Neural cell (in vitro differentiated cells): ENCODE measurements at regions not wholly inside any gene's neighbourhood (a gene's known extent, or its start where the extent isn't known, plus 50 kb on each side); places are given as distances from the start of the nearest gene placed in this dataset.

Experiments
- H2AFZ ChIP-seq: fragments of 200-600, 300-800 bp; sonication (generic), shearing (Covaris generic); 2 replicates; pipeline ENCODE4 v1.6.0; 2014; ENCODE audit warnings: low read depth, mild to moderate bottlenecking, antibody characterized with exemption, low read length, moderate library complexity
- H3F3A ChIP-seq: fragments of 200-600 bp; shearing (Covaris generic); 2 replicates; pipeline ENCODE4 v1.6.1; 2016; ENCODE audit warnings: mild to moderate bottlenecking, moderate library complexity, mixed read lengths, antibody characterized with exemption, low read length; ENCODE audit not compliant: insufficient read depth, poor library complexity, severe bottlenecking
- H3K27ac ChIP-seq: fragments of 200-600, 300-800 bp; sonication (generic), shearing (Covaris generic); 2 replicates; pipeline ENCODE4 v1.5.1; 2014; ENCODE audit warnings: mild to moderate bottlenecking, low read length, moderate library complexity
- H3K27me3 ChIP-seq: fragments of 300-800, 200-600 bp; sonication (generic), shearing (Covaris generic); 2 replicates; pipeline ENCODE4 v1.6.0; 2014; ENCODE audit warnings: mild to moderate bottlenecking, low read depth, low read length, moderate library complexity; ENCODE audit not compliant: insufficient read depth
- H3K36me3 ChIP-seq: fragments of 300-800, 200-600 bp; sonication (generic), shearing (Covaris generic); 2 replicates; pipeline ENCODE4 v1.5.1; 2014; ENCODE audit warnings: mild to moderate bottlenecking, antibody characterized with exemption, low read length, moderate library complexity; ENCODE audit not compliant: insufficient read depth
- H3K4me2 ChIP-seq: fragments of 300-800, 200-600 bp; sonication (generic), shearing (Covaris generic); 2 replicates; pipeline ENCODE4 v1.6.0; 2014; ENCODE audit warnings: mild to moderate bottlenecking, low read length
- H3K4me3 ChIP-seq: fragments of 300-800, 200-600 bp; sonication (generic), shearing (Covaris generic); 2 replicates; pipeline ENCODE4 v1.5.1; 2014; ENCODE audit warnings: mild to moderate bottlenecking, low read length, moderate library complexity
- H3K79me2 ChIP-seq: fragments of 200-600 bp; shearing (Covaris generic); replicated peaks from 2 replicates; pipeline ENCODE4 v1.6.0; 2014; ENCODE audit warnings: mild to moderate bottlenecking, low read length, moderate library complexity; ENCODE audit not compliant: insufficient read depth
- H3K9ac ChIP-seq: fragments of 300-800, 200-600 bp; sonication (generic), shearing (Covaris generic); 2 replicates; pipeline ENCODE4 v1.6.1; 2016; ENCODE audit warnings: mild to moderate bottlenecking, low read length, mixed read lengths
- H3K9me2 ChIP-seq: fragments of 200-600 bp; shearing (Covaris generic); 2 replicates; pipeline ENCODE4 v1.6.1; 2016; ENCODE audit warnings: mild to moderate bottlenecking, low read length, mixed read lengths; ENCODE audit not compliant: insufficient read depth
- H3K9me3 ChIP-seq: fragments of 200-600, 300-800 bp; sonication (generic), shearing (Covaris generic); 2 replicates; pipeline ENCODE4 v1.6.1; 2016; ENCODE audit warnings: mild to moderate bottlenecking, mixed run types, low read length, moderate library complexity, mixed read lengths
- H4K20me1 ChIP-seq: fragments of 200-600 bp; shearing (Covaris generic); 2 replicates; pipeline ENCODE4 v1.6.1; 2016; ENCODE audit warnings: mild to moderate bottlenecking, mixed run types; ENCODE audit not compliant: insufficient read depth
- EP300 ChIP-seq: fragments of 450-650 bp; conservative IDR thresholded peaks from 2 replicates; pipeline ENCODE4 v1.6.1; 2014; ENCODE audit warnings: antibody characterized with exemption, mild to moderate bottlenecking, moderate library complexity; ENCODE audit not compliant: poor library complexity, severe bottlenecking
- EZH2 ChIP-seq: fragments of 200-600, 300-800 bp; shearing (Covaris generic), sonication (generic); IDR thresholded peaks from 2 replicates; pipeline ENCODE4 v1.6.1; 2014; ENCODE audit warnings: antibody characterized with exemption, low read length, borderline replicate concordance, mild to moderate bottlenecking; ENCODE audit not compliant: insufficient read depth, poor library complexity, severe bottlenecking
- MXI1 ChIP-seq: fragments of 450-650 bp; conservative IDR thresholded peaks from 2 replicates; pipeline ENCODE4 v1.6.1; 2014; ENCODE audit warnings: antibody characterized with exemption, mild to moderate bottlenecking; ENCODE audit not compliant: poor library complexity, severe bottlenecking
- POLR2AphosphoS5 ChIP-seq: IDR thresholded peaks from 2 replicates; pipeline ENCODE4 v1.6.1; 2012
- RAD21 ChIP-seq: fragments of 450-650 bp; conservative IDR thresholded peaks from 2 replicates; pipeline ENCODE4 v1.6.1; 2014; ENCODE audit warnings: antibody characterized with exemption, mild to moderate bottlenecking, moderate library complexity
- SMC3 ChIP-seq: fragments of 450-650 bp; conservative IDR thresholded peaks from 2 replicates; pipeline ENCODE4 v1.6.1; 2014; ENCODE audit warnings: antibody characterized with exemption, mild to moderate bottlenecking, moderate library complexity; ENCODE audit not compliant: poor library complexity
- TAF1 ChIP-seq: IDR thresholded peaks from 2 replicates; pipeline ENCODE4 v1.6.1; 2012; ENCODE audit warnings: low read depth
- TF ChIP-seq, protein P1 (sequence below): IDR thresholded peaks from 2 replicates; pipeline ENCODE4 v1.6.1; 2012; ENCODE audit warnings: borderline replicate concordance
- TF ChIP-seq, protein P2 (sequence below): fragments of 450-650 bp; IDR thresholded peaks from 2 replicates; pipeline ENCODE4 v1.5.1; 2014; ENCODE audit warnings: antibody characterized with exemption, mild to moderate bottlenecking, moderate library complexity; ENCODE audit not compliant: poor library complexity, severe bottlenecking

DNA sequence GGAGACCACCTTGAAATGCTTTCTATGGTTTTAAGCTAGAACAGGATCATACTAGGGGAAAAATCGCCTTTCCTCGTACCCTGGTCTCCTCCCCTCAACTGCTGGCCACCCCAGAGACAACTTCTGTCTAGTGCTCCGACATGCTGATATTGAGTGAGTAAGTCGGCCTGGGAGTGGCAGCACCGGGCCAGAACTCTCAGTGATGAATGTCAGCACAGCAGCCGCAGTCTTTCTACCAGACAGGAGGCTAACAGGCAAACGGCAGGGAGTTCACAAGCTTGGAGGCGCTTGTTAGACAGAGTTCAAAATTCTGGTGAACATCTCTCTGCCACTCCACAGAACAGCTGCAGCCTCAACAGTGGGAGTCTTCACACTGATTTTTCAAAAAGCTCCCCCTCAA is 716.9 kb downstream of the ADGRL2 start (continued):
- TF ChIP-seq, protein P1, sequence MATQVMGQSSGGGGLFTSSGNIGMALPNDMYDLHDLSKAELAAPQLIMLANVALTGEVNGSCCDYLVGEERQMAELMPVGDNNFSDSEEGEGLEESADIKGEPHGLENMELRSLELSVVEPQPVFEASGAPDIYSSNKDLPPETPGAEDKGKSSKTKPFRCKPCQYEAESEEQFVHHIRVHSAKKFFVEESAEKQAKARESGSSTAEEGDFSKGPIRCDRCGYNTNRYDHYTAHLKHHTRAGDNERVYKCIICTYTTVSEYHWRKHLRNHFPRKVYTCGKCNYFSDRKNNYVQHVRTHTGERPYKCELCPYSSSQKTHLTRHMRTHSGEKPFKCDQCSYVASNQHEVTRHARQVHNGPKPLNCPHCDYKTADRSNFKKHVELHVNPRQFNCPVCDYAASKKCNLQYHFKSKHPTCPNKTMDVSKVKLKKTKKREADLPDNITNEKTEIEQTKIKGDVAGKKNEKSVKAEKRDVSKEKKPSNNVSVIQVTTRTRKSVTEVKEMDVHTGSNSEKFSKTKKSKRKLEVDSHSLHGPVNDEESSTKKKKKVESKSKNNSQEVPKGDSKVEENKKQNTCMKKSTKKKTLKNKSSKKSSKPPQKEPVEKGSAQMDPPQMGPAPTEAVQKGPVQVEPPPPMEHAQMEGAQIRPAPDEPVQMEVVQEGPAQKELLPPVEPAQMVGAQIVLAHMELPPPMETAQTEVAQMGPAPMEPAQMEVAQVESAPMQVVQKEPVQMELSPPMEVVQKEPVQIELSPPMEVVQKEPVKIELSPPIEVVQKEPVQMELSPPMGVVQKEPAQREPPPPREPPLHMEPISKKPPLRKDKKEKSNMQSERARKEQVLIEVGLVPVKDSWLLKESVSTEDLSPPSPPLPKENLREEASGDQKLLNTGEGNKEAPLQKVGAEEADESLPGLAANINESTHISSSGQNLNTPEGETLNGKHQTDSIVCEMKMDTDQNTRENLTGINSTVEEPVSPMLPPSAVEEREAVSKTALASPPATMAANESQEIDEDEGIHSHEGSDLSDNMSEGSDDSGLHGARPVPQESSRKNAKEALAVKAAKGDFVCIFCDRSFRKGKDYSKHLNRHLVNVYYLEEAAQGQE: no peak
- peak; percentile 30 for TF ChIP-seq RAD21

DNA sequence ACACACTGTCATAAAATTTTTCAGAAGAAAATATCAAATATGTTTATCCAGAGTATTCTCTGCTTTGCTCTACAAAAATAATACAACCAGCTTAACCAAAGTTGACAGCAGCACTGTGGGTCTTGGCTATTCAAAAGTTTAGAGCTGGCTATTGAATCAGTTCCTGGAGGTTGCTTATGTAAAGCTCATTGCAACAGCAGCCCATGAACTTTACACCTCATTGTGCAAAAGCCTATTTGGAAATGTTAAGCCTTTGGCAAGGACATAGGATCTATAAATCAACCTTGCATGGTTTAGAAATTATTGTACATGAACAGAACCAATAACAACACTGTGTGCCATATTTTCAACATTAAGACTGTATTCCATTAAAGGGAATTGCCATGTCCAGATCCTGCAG is 714.9 kb downstream of the ADGRL2 start:
- Histone ChIP-seq H3K27ac (no peak overlapping the region), H3K9ac (no peak overlapping the region), H4K20me1 (no peaks in the 10 kb centered on the region), H2AFZ (no peak overlapping the region), H3K4me3 (no peak overlapping the region), H3K27me3 (no peaks in the 10 kb centered on the region), H3K4me2 (no peak overlapping the region), H3K9me3 (no peaks in the 10 kb centered on the region), H3F3A (no peaks in the 10 kb centered on the region), H3K79me2 (no peaks in the 10 kb centered on the region), H3K9me2 (no peaks in the 10 kb centered on the region), H3K36me3 (no peaks in the 10 kb centered on the region)
- TF ChIP-seq RAD21 (no peak), SMC3 (no peak), EZH2 (no peak), TAF1 (no peak), EP300 (no peak), POLR2AphosphoS5 (no peak), MXI1 (no peak)
- TF ChIP-seq, protein P1: no peak
- TF ChIP-seq, protein P2, sequence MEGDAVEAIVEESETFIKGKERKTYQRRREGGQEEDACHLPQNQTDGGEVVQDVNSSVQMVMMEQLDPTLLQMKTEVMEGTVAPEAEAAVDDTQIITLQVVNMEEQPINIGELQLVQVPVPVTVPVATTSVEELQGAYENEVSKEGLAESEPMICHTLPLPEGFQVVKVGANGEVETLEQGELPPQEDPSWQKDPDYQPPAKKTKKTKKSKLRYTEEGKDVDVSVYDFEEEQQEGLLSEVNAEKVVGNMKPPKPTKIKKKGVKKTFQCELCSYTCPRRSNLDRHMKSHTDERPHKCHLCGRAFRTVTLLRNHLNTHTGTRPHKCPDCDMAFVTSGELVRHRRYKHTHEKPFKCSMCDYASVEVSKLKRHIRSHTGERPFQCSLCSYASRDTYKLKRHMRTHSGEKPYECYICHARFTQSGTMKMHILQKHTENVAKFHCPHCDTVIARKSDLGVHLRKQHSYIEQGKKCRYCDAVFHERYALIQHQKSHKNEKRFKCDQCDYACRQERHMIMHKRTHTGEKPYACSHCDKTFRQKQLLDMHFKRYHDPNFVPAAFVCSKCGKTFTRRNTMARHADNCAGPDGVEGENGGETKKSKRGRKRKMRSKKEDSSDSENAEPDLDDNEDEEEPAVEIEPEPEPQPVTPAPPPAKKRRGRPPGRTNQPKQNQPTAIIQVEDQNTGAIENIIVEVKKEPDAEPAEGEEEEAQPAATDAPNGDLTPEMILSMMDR: no peak
